Stomach smooth muscle (tissue), 2 donors: ENCODE measurements at regions not wholly inside any gene's neighbourhood (a gene's known extent, or its start where the extent isn't known, plus 50 kb on each side); places are given as distances from the start of the nearest gene placed in this dataset.

Source experiments
- H3K27ac ChIP-seq: one replicate; pipeline ENCODE4 v1.7.0; 2013; ENCODE audit warnings: mild to moderate bottlenecking, low read length, inconsistent platforms
- H3K27me3 ChIP-seq, 2 donors: one replicate each; pipeline ENCODE4 v1.7.0; 2013; ENCODE audit warnings: low read length in 2 of 2; ENCODE audit not compliant: insufficient read depth in 2 of 2, control insufficient read depth in 1 of 2
- H3K36me3 ChIP-seq, 2 donors: one replicate each; pipeline ENCODE4 v1.7.0; 2013; ENCODE audit warnings: low read length in 2 of 2; ENCODE audit not compliant: control insufficient read depth in 2 of 2, insufficient read depth in 2 of 2
- H3K4me1 ChIP-seq: one replicate; pipeline ENCODE4 v1.7.0; 2013; ENCODE audit warnings: low read length; ENCODE audit not compliant: control insufficient read depth, insufficient read depth
- H3K4me3 ChIP-seq, 2 donors: one replicate each; pipeline ENCODE4 v1.7.0; 2013; ENCODE audit warnings: low read length in 2 of 2
- H3K9ac ChIP-seq, 2 donors: one replicate each; pipeline ENCODE4 v1.7.0; 2013; ENCODE audit warnings: low read length in 2 of 2, mild to moderate bottlenecking in 1 of 2
- H3K9me3 ChIP-seq, 2 donors: one replicate each; pipeline ENCODE4 v1.7.0; 2013; ENCODE audit warnings: low read length in 2 of 2; ENCODE audit not compliant: control insufficient read depth in 2 of 2
- donor health status: healthy.
- donor health status: Pancreatic carcinoma.

GRCh38 chr5:56420323-56420722 is 187.2 kb upstream of the ANKRD55 start:
- no peak overlapping the region for H3K9ac ChIP-seq
- no peaks in the 10 kb centered on the region for H3K4me1 ChIP-seq
- H3K27me3 ChIP-seq: no peaks in the 10 kb centered on the region
- no peak overlapping the region for H3K27ac ChIP-seq
- peaks cover 0 to 6% of the 10 kb centered on the region in 2 donors for H3K9me3 ChIP-seq
- no peak overlapping the region for H3K4me3 ChIP-seq
- no peaks in the 10 kb centered on the region for H3K36me3 ChIP-seq

DNA sequence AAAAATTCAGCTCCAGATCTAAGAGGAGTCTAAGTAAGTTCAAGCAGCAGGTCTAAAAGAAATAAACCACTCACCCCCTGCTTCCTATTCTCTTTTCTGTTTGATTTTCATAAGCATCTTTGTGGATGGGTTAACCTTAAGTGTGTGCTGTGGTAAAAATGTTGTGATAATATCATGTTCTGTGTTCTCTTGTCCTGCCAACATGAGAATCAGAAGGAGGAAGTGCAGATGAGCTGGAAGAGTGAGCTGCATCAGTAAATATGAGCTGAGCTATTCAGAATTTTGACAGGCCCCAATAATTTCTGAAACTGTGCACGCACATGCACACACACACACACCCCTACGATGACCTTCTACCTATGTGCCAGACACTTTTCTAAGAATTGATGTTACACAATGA is 186.5 kb upstream of the ANKRD55 start:
- Histone ChIP-seq H3K4me1 (no peaks in the 10 kb centered on the region), H3K9me3 (peaks cover 0 to 6% of the 10 kb centered on the region in 2 donors), H3K9ac (no peak overlapping the region), H3K4me3 (no peak overlapping the region), H3K36me3 (no peaks in the 10 kb centered on the region), H3K27ac (no peak overlapping the region), H3K27me3 (no peaks in the 10 kb centered on the region)

- no peak overlapping the region for H3K9ac ChIP-seq
- no peak overlapping the region for H3K27ac ChIP-seq
- peaks cover 0 to 6% of the 10 kb centered on the region in 2 donors for H3K9me3 ChIP-seq
- H3K4me3 ChIP-seq: no peak overlapping the region
- H3K36me3 ChIP-seq: no peaks in the 10 kb centered on the region
- no peaks in the 10 kb centered on the region for H3K27me3 ChIP-seq
- H3K4me1 ChIP-seq: no peaks in the 10 kb centered on the region
These were observed 182.2 kb upstream of the ANKRD55 start for GRCh38 chr5:56415356-56415765.

DNA sequence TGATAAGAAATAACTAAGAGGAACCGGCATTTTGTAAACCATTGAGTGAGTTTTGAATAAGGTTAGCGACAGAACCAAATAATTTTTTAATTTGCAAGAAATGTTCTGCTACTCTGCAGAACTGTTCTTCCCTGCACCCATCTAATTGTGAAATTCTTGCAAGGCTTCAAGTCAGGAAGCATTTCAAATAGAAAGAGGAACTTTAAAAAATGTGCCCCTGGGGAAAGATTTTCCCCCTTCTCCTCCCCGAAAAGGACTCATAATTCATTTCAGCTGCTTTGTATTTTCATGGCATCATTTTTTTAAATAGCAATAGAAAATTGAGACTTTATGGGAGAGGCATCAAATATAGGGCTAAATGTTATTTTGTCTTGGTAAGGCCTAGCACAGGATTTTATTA is 180.9 kb upstream of the ANKRD55 start:
- no peak overlapping the region for H3K27ac ChIP-seq
- H3K9me3 ChIP-seq: peaks cover 0 to 3% of the 10 kb centered on the region in 2 donors
- H3K4me3 ChIP-seq: no peak overlapping the region
- H3K4me1 ChIP-seq: no peaks in the 10 kb centered on the region
- no peaks in the 10 kb centered on the region for H3K27me3 ChIP-seq
- no peaks in the 10 kb centered on the region for H3K36me3 ChIP-seq
- H3K9ac ChIP-seq: no peak overlapping the region

DNA sequence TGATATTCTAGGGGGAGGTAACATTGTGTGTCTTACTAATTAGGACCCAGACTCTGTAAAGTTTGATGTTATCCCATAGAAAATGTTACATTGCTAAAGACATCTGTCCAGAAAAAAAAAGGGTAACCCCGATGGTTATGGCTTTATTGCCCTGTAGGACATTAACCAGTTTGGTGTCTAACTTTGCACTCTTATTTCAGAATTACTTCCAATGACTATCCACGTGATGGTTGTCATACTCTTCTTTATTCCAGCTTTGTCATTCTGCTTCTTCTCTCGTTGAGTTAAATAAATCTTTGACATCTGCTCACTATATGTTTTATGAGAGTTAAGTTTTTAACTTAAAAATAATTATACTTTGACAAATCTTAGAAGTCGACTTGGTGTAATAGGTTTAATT is 180.4 kb upstream of the ANKRD55 start:
- H3K27ac ChIP-seq: no peak overlapping the region
- H3K9me3 ChIP-seq: no peaks in the 10 kb centered on the region
- H3K36me3 ChIP-seq: no peaks in the 10 kb centered on the region
- H3K27me3 ChIP-seq: no peaks in the 10 kb centered on the region
- H3K9ac ChIP-seq: no peak overlapping the region
- no peak overlapping the region for H3K4me3 ChIP-seq
- H3K4me1 ChIP-seq: no peaks in the 10 kb centered on the region

GRCh38 chr5:56412601-56413379 is 179.7 kb upstream of the ANKRD55 start:
- Histone ChIP-seq H3K4me3 (no peak overlapping the region), H3K9ac (no peak overlapping the region), H3K27ac (no peak overlapping the region), H3K9me3 (no peaks in the 10 kb centered on the region), H3K4me1 (no peaks in the 10 kb centered on the region), H3K36me3 (no peaks in the 10 kb centered on the region), H3K27me3 (no peaks in the 10 kb centered on the region)

DNA sequence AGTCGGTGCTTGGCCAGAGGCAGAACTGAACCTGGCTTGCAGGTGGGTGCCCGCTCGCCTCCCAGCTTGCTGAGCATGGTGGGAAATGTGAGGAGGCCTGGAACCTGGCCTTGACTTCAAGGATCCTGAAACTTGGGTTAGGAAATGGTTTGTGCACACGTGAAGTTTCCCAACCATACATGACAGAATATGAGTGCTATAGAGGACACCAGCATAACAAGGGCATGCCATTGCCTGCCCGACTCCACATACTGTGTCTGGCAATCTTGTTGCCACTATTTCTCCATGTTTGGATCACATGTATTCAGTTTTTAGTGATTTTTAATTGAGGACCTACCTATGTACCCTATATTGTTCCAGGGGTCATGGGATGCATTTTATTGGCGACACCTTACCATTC is 177.6 kb upstream of the ANKRD55 start:
- Histone ChIP-seq H3K4me1 (no peaks in the 10 kb centered on the region), H3K36me3 (no peaks in the 10 kb centered on the region), H3K27me3 (no peaks in the 10 kb centered on the region), H3K27ac (no peak overlapping the region), H3K4me3 (no peak overlapping the region), H3K9ac (no peak overlapping the region), H3K9me3 (no peaks in the 10 kb centered on the region)

DNA sequence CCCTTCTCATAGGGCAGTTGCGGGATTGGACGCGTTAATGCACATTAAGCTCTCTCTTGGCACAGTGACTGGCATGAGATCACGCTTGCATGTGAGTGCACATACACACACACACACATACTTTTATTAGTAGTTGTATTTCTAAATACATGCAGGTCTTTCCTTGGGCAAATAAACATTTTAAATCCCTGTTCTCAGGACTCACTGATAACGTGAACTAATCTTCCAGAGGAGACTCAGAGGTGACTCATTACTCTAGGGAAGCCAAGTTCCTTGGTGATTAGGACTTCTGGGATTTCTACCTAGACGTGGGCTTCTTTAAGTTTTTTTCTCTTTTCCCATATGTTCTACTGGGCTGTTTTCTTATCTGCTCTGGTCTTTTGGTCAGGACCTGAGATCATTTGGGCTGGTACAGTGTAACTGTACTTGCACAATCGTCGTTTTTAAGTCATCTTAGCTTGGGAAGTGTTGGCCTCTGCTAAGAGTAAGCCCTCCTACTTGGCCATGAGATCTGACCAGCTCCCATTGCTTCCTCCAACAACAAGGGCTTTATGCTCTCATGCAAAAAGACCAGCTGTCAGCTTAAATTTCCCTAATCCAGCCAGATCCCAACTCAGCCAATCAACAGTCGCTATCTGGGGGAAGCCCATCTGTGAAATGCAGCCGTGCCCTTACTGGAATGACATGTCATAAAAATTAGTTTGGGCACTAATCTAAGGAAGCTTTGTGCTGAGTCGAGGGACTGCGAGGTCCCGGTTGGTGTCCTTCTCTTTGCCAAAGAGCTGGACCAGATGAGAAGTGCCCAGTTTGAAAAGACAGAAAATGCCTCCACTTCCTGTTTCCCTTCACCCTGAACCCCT is 176.4 kb upstream of the ANKRD55 start:
- no peaks in the 10 kb centered on the region for H3K4me1 ChIP-seq
- H3K4me3 ChIP-seq: no peak overlapping the region
- H3K9ac ChIP-seq: no peak overlapping the region
- H3K27me3 ChIP-seq: no peaks in the 10 kb centered on the region
- no peak overlapping the region for H3K27ac ChIP-seq
- H3K9me3 ChIP-seq: no peaks in the 10 kb centered on the region
- no peaks in the 10 kb centered on the region for H3K36me3 ChIP-seq

DNA sequence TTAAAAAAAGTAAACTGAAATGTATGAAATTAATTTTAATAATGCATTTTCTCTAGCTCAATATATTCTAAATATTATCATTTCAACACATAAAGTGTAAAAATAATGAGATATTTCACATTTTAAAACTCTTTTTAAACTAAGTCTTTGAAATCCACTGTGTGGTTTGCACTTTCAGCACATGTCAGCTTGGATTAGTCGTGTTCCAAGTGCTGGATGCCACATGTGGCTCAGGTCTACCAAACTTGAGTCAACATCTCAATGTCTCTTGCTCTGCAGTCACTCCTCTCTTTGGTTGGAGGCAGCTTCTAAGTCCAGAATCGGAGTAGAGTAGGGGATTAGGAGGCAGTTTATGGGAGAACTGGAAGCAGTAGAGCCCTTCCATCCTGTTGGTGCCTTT is 173.7 kb upstream of the ANKRD55 start:
- Histone ChIP-seq H3K4me1 (no peaks in the 10 kb centered on the region), H3K27ac (no peak overlapping the region)

GRCh38 chr5:56406221-56406620 is 173.1 kb upstream of the ANKRD55 start:
- Histone ChIP-seq H3K9me3 (no peaks in the 10 kb centered on the region), H3K27ac (no peak overlapping the region), H3K4me3 (no peak overlapping the region), H3K36me3 (no peaks in the 10 kb centered on the region), H3K27me3 (no peaks in the 10 kb centered on the region), H3K9ac (no peak overlapping the region), H3K4me1 (no peaks in the 10 kb centered on the region)

More for the DNA sequence above, 173.7 kb upstream of the ANKRD55 start:
- H3K4me3 ChIP-seq: no peak overlapping the region
- no peaks in the 10 kb centered on the region for H3K36me3 ChIP-seq
- H3K9ac ChIP-seq: no peak overlapping the region
- H3K27me3 ChIP-seq: no peaks in the 10 kb centered on the region
- no peaks in the 10 kb centered on the region for H3K9me3 ChIP-seq
